ENCODE measurements at regions not wholly inside any gene's neighbourhood (a gene's known extent, or its start where the extent isn't known, plus 50 kb on each side); places are given as distances from the start of the nearest gene placed in this dataset.

- TF ChIP-seq CTCF (IDR thresholded peaks at IDR 0.05): no peak
- no peak for TF ChIP-seq POLR2AphosphoS5 (IDR thresholded peaks at IDR 0.05)
- no peak for TF ChIP-seq EP300 (IDR thresholded peaks at IDR 0.05)
- no peak for TF ChIP-seq POLR2A (IDR thresholded peaks at IDR 0.05; ENCODE audit: low read depth)
Observed at GRCh38 chr5:121573721-121574382, 277.8 kb upstream of the FTMT start.
